H1 (cell line): ENCODE measurements at regions not wholly inside any gene's neighbourhood (a gene's known extent, or its start where the extent isn't known, plus 50 kb on each side); places are given as distances from the start of the nearest gene placed in this dataset.

Source experiments
- CTCF ChIA-PET: fragments of 300-600 bp; sonication (Branson Sonifier 250); formaldehyde crosslinking; loops from one replicate; lab custom pipeline; 2021; ENCODE audit not compliant: partially characterized antibody; lab: Charles Lee
- POLR2A ChIA-PET: fragments of 300-600 bp; sonication (Branson Sonifier 250); formaldehyde crosslinking; loops from one replicate; lab custom pipeline; 2021; ENCODE audit warnings: inconsistent platforms; ENCODE audit not compliant: partially characterized antibody; lab: Charles Lee
- DNase-seq, 2 experiments: peaks; one replicate each; pipeline versions ENCODE4 v3.0.0 to v3.0.0-alpha.2; 2010 to 2022; ENCODE audit warnings: low spot score in 2 of 2, low read depth in 1 of 2, mixed read lengths in 1 of 2
- FAIRE-seq: peaks from 2 replicates; lab custom pipeline; 2011; peaks lifted over from hg19 to GRCh38; lab: Jason Lieb, UNC
- H2AFZ ChIP-seq: 2 replicates; pipeline ENCODE4 v1.8.1; 2012; ENCODE audit warnings: low read length, inconsistent platforms
- H2AK5ac ChIP-seq: 2 replicates; pipeline ENCODE4 v1.6.1; 2013; ENCODE audit warnings: low read depth, low read length
- H2BK120ac ChIP-seq: replicated peaks from 2 replicates; pipeline ENCODE3; 2013; ENCODE audit warnings: low read depth, low read length, inconsistent platforms
- H2BK12ac ChIP-seq: 2 replicates; pipeline ENCODE4 v1.6.1; 2013; ENCODE audit warnings: low read depth, low read length
- H2BK15ac ChIP-seq: 2 replicates; pipeline ENCODE4 v1.6.1; 2013; ENCODE audit warnings: low read length
- H2BK20ac ChIP-seq: 2 replicates; pipeline ENCODE4 v1.6.1; 2013; ENCODE audit warnings: low read length
- H2BK5ac ChIP-seq: 2 replicates; pipeline ENCODE4 v1.6.1; 2013; ENCODE audit warnings: low read depth, low read length
- H3K14ac ChIP-seq: 2 replicates; pipeline ENCODE4 v1.6.1; 2013; ENCODE audit warnings: inconsistent platforms; ENCODE audit not compliant: insufficient read length
- H3K18ac ChIP-seq: 2 replicates; pipeline ENCODE4 v1.6.1; 2013; ENCODE audit warnings: low read length; ENCODE audit errors: extremely low read depth
- H3K23ac ChIP-seq: 2 replicates; pipeline ENCODE4 v1.6.1; 2013; ENCODE audit warnings: inconsistent platforms; ENCODE audit not compliant: insufficient read length
- H3K23me2 ChIP-seq: 2 replicates; pipeline ENCODE4 v1.6.1; 2013; ENCODE audit warnings: low read depth, low read length
- H3K27ac ChIP-seq: 2 replicates; pipeline ENCODE4 v1.6.1; 2011; ENCODE audit warnings: low read depth, low read length, inconsistent platforms
- H3K27me3 ChIP-seq, 4 experiments: replicated peaks in 1 of 4; 1 replicate in 1 of 4; 2 replicates in 3 of 4; pipeline versions ENCODE4 v1.6.1 to v1.8.1; 2011 to 2013; ENCODE audit warnings: low read length in 3 of 4, mild to moderate bottlenecking in 3 of 4, inconsistent platforms in 2 of 4, mixed read lengths in 2 of 4, moderate library complexity in 1 of 4; ENCODE audit not compliant: control insufficient read depth in 3 of 4, insufficient read depth in 3 of 4; ENCODE audit errors: extremely low read depth in 1 of 4
- H3K36me3 ChIP-seq, 4 experiments: 2 replicates each; pipeline versions ENCODE4 v1.6.1 to v1.8.1; 2011 to 2013; ENCODE audit warnings: mild to moderate bottlenecking in 4 of 4, low read length in 3 of 4, moderate library complexity in 2 of 4, control low read depth in 1 of 4, inconsistent platforms in 1 of 4; ENCODE audit not compliant: insufficient read depth in 4 of 4, control insufficient read depth in 2 of 4
- H3K4ac ChIP-seq: replicated peaks from 2 replicates; pipeline ENCODE3; 2013; ENCODE audit warnings: low read length, low read depth, mixed read lengths, inconsistent platforms; ENCODE audit not compliant: insufficient read length
- H3K4me1 ChIP-seq, 4 experiments: replicated peaks in 1 of 4; 1 replicate in 1 of 4; 2 replicates in 3 of 4; pipeline versions ENCODE4 v1.6.1 to v1.8.1; 2011 to 2013; ENCODE audit warnings: low read length in 3 of 4, inconsistent platforms in 2 of 4, mixed read lengths in 1 of 4; ENCODE audit not compliant: insufficient read depth in 4 of 4, control insufficient read depth in 3 of 4
- H3K4me2 ChIP-seq, 2 experiments: 2 replicates each; pipeline versions ENCODE4 v1.6.1 to v1.8.1; 2011 to 2013; ENCODE audit warnings: low read depth in 2 of 2, low read length in 2 of 2, control low read depth in 1 of 2, inconsistent platforms in 1 of 2, mild to moderate bottlenecking in 1 of 2; ENCODE audit not compliant: insufficient read depth in 1 of 2
- H3K4me3 ChIP-seq, 4 experiments: fragments of 200-600, 300-600 bp in 1 of 4; sonication (generic), shearing (Covaris generic), sonication (Bioruptor Twin) in 1 of 4; 2 replicates each; pipeline versions ENCODE4 v1.5.1 to v1.8.1; 2011 to 2016; ENCODE audit warnings: low read length in 4 of 4, low read depth in 3 of 4, control low read depth in 2 of 4, inconsistent platforms in 2 of 4, mild to moderate bottlenecking in 2 of 4, mixed read lengths in 1 of 4, moderate library complexity in 1 of 4; ENCODE audit not compliant: insufficient read depth in 2 of 4; ENCODE audit errors: extremely low read depth in 1 of 4
- H3K56ac ChIP-seq: replicated peaks from 2 replicates; pipeline ENCODE3; 2013; ENCODE audit warnings: low read depth, mild to moderate bottlenecking, mixed read lengths, low read length, inconsistent platforms; ENCODE audit not compliant: insufficient read length
- H3K79me1 ChIP-seq: 2 replicates; pipeline ENCODE4 v1.6.1; 2013; ENCODE audit warnings: low read depth, low read length, control low read depth
- H3K79me2 ChIP-seq, 2 experiments: 2 replicates each; pipeline versions ENCODE4 v1.6.1 to v1.8.1; 2012 to 2013; ENCODE audit warnings: low read length in 2 of 2, mild to moderate bottlenecking in 2 of 2, inconsistent platforms in 1 of 2; ENCODE audit not compliant: insufficient read depth in 2 of 2, control insufficient read depth in 1 of 2
- H3K9ac ChIP-seq, 4 experiments: replicated peaks in 1 of 4; 1 replicate in 1 of 4; 2 replicates in 3 of 4; pipeline versions ENCODE4 v1.6.1 to v1.8.1; 2011 to 2013; ENCODE audit warnings: low read depth in 3 of 4, low read length in 3 of 4, control low read depth in 2 of 4, mild to moderate bottlenecking in 2 of 4, moderate library complexity in 2 of 4, inconsistent platforms in 1 of 4; ENCODE audit errors: extremely low read depth in 1 of 4
- H3K9me3 ChIP-seq, 2 experiments: 2 replicates each; pipeline versions ENCODE4 v1.6.1 to v1.8.1; 2012 to 2013; ENCODE audit warnings: mild to moderate bottlenecking in 2 of 2, moderate library complexity in 2 of 2, control low read depth in 1 of 2, inconsistent platforms in 1 of 2, low read depth in 1 of 2, low read length in 1 of 2, mixed read lengths in 1 of 2; ENCODE audit not compliant: insufficient read depth in 2 of 2
- H4K20me1 ChIP-seq, 2 experiments: replicated peaks in 1 of 2; 2 replicates each; pipeline versions ENCODE3 to v1.8.1; 2011 to 2013; ENCODE audit warnings: inconsistent platforms in 2 of 2, low read length in 2 of 2, mild to moderate bottlenecking in 1 of 2; ENCODE audit not compliant: insufficient read depth in 2 of 2, control insufficient read depth in 1 of 2
- H4K5ac ChIP-seq: 2 replicates; pipeline ENCODE4 v1.6.1; 2013; ENCODE audit warnings: low read length, low read depth, mixed read lengths, inconsistent platforms; ENCODE audit not compliant: insufficient read length
- H4K8ac ChIP-seq: 2 replicates; pipeline ENCODE4 v1.8.0; 2013; ENCODE audit warnings: mild to moderate bottlenecking, moderate library complexity, low read length, inconsistent platforms; ENCODE audit not compliant: insufficient read depth; ENCODE audit errors: extremely low read depth
- H4K91ac ChIP-seq: replicated peaks from 2 replicates; pipeline ENCODE3; 2013; ENCODE audit warnings: low read length, mixed read lengths, inconsistent platforms; ENCODE audit not compliant: insufficient read length
- ATF2 ChIP-seq: IDR thresholded peaks from 2 replicates; pipeline ENCODE4 v1.6.1; 2012; ENCODE audit warnings: low read length, inconsistent platforms
- BACH1 ChIP-seq: IDR thresholded peaks from 2 replicates; pipeline ENCODE4 v1.6.1; 2012; ENCODE audit warnings: low read length, improper control_type of control experiment
- E2F6 ChIP-seq: IDR thresholded peaks from 2 replicates; pipeline ENCODE4 v1.6.1; 2012; ENCODE audit warnings: inconsistent platforms
- GTF2F1 ChIP-seq: IDR thresholded peaks from 2 replicates; pipeline ENCODE4 v1.6.1; 2012; ENCODE audit warnings: low read depth, low read length, improper control_type of control experiment, borderline replicate concordance
- HDAC6 ChIP-seq: IDR thresholded peaks from one replicate; pipeline ENCODE4 v1.7.1; 2012; ENCODE audit warnings: low read depth, mild to moderate bottlenecking, inconsistent platforms, low read length, moderate library complexity
- JUND ChIP-seq: IDR thresholded peaks from 2 replicates; pipeline ENCODE4 v1.6.1; 2011; ENCODE audit warnings: mild to moderate bottlenecking, improper control_type of control experiment, low read length
- KDM4A ChIP-seq: IDR thresholded peaks from one replicate; pipeline ENCODE4 v1.7.1; 2012; ENCODE audit warnings: low read depth, mild to moderate bottlenecking, moderate library complexity, low read length, inconsistent platforms; ENCODE audit not compliant: severe bottlenecking
- MAX ChIP-seq: IDR thresholded peaks from 2 replicates; pipeline ENCODE4 v1.6.1; 2012; ENCODE audit warnings: inconsistent platforms
- USF2 ChIP-seq: IDR thresholded peaks from 2 replicates; pipeline ENCODE4 v1.6.1; 2011; ENCODE audit warnings: low read length, improper control_type of control experiment
- WGBS, 2 experiments: shearing (Covaris generic) in 1 of 2; methylation state at CpG; one replicate each; pipeline versions ENCODE4 v1.1.6 to v1.1.7; 2013 to 2015; ENCODE audit warnings: low lambda C conversion rate in 2 of 2, mixed read lengths in 2 of 2, inconsistent platforms in 1 of 2, low coverage in 1 of 2, missing lambda C conversion rate in 1 of 2; ENCODE audit not compliant: insufficient replicate concordance in 2 of 2, insufficient coverage in 1 of 2, insufficient read length in 1 of 2; ENCODE audit errors: extremely low coverage in 1 of 2, missing lambda C conversion rate in 1 of 2; 5-methylcytosine and 5-hydroxymethylcytosine counted together

DNA sequence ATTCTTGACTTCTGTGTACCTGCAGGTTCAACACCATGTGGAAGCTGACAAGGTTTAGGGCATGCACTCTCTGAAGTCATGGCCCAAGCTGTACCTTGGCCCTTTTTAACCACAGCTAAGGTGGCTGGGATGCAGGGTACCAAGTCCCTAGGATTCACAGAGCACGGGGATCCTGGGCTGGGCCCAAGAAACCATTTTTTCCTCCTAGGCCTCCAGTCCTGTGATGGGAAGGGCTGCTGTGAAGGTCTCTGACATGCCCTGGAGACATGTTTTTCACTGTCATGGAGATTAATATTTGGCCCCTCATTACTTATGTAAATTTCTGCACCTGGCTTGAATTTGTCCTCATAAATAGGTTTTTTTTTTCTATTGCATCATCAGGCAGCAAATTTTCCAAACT is 937.5 kb upstream of the ROBO1 start:
- Histone ChIP-seq H4K5ac (no peak overlapping the region), H3K27ac (no peak overlapping the region), H2AK5ac (no peak overlapping the region), H2BK15ac (no peak overlapping the region), H3K18ac (no peak overlapping the region), H2AFZ (no peak overlapping the region), H3K4me1 (no peaks in the 10 kb centered on the region), H3K4ac (no peak overlapping the region), H3K79me1 (no peaks in the 10 kb centered on the region), H4K20me1 (no peaks in the 10 kb centered on the region), H3K23me2 (no peaks in the 10 kb centered on the region), H3K79me2 (no peaks in the 10 kb centered on the region), H2BK20ac (no peak overlapping the region), H3K9ac (no peak overlapping the region), H2BK5ac (no peak overlapping the region), H3K14ac (no peak overlapping the region), H3K4me2 (no peak overlapping the region), H3K4me3 (no peak overlapping the region), H2BK120ac (no peak overlapping the region), H4K8ac (no peak overlapping the region), H4K91ac (no peak overlapping the region), H2BK12ac (no peak overlapping the region), H3K56ac (no peak overlapping the region), H3K23ac (no peak overlapping the region), H3K9me3 (peaks cover 14 to 15% of the 10 kb centered on the region in 2 experiments; a peak in 3 of 4 replicates), H3K27me3 (peaks cover 0 to 1% (median 0%) of the 10 kb centered on the region in 4 experiments; a peak in 1 of 7 replicates), H3K36me3 (no peaks in the 10 kb centered on the region)
- ChIA-PET CTCF (interaction anchor here (0.6 kb wide), 1 partner anchor 1103 kb away, joined by 3 read pairs; no protein-coding TSS in a partner anchor), POLR2A (no interaction called here)
- DNase-seq = no peak
- 85% methylated on average over 1 of the region's 1 CpG; no CpG with 5 or more reads in 1 of the 2 experiments for WGBS, 2 experiments
- no peak for FAIRE-seq
- TF ChIP-seq MAX (no peak), BACH1 (no peak), KDM4A (no peak), ATF2 (no peak), HDAC6 (no peak), USF2 (no peak), E2F6 (no peak), GTF2F1 (no peak), JUND (no peak)
